CD8-positive, alpha-beta memory T cell (primary cell): ENCODE measurements at regions not wholly inside any gene's neighbourhood (a gene's known extent, or its start where the extent isn't known, plus 50 kb on each side); places are given as distances from the start of the nearest gene placed in this dataset.

Experiments
- CTCF ChIA-PET: fragments of 350-600 bp; sonication (Branson Sonifier 250); formaldehyde crosslinking; loops from one replicate; lab custom pipeline; 2021; ENCODE audit warnings: antibody characterized with exemption; lab: Charles Lee
- POLR2A ChIA-PET: fragments of 350-600 bp; sonication (Branson Sonifier 250); formaldehyde crosslinking; loops from one replicate; lab custom pipeline; 2021; ENCODE audit warnings: antibody characterized with exemption; lab: Charles Lee
- DNase-seq, 5 donors: peaks; one replicate each; pipeline versions ENCODE4 v3.0.0 to v3.0.0-alpha.2; 2020 to 2022; ENCODE audit warnings: mixed read lengths in 1 of 5
- H3K27ac ChIP-seq: one replicate; pipeline ENCODE4 v1.7.0; 2013; ENCODE audit warnings: low read depth, mild to moderate bottlenecking, low read length, moderate library complexity
- H3K27me3 ChIP-seq: 2 replicates; pipeline ENCODE4 v1.7.0; 2013; ENCODE audit warnings: low read length, mild to moderate bottlenecking; ENCODE audit not compliant: insufficient read depth, poor library complexity, severe bottlenecking
- H3K36me3 ChIP-seq: 2 replicates; pipeline ENCODE4 v1.7.0; 2013; ENCODE audit warnings: mild to moderate bottlenecking, low read length, moderate library complexity; ENCODE audit not compliant: insufficient read depth
- H3K4me1 ChIP-seq: 2 replicates; pipeline ENCODE4 v1.7.0; 2013; ENCODE audit warnings: mild to moderate bottlenecking, low read length, moderate library complexity; ENCODE audit not compliant: insufficient read depth
- H3K4me3 ChIP-seq: 2 replicates; pipeline ENCODE4 v1.7.0; 2013; ENCODE audit warnings: mild to moderate bottlenecking, low read length
- H3K9me3 ChIP-seq: 2 replicates; pipeline ENCODE4 v1.7.0; 2013; ENCODE audit warnings: mild to moderate bottlenecking, low read length
- H3K27ac Mint-ChIP-seq, 8 donors: one replicate each; pipeline ENCODE4 v1.8.0; 2020 to 2021; ENCODE audit warnings: mixed read lengths in 8 of 8, mild to moderate bottlenecking in 6 of 8, inconsistent platforms in 3 of 8, moderate library complexity in 3 of 8
- H3K27me3 Mint-ChIP-seq, 2 donors: one replicate each; pipeline ENCODE4 v1.8.0; 2020 to 2021; ENCODE audit warnings: mixed read lengths in 2 of 2, mild to moderate bottlenecking in 1 of 2, moderate library complexity in 1 of 2
- H3K36me3 Mint-ChIP-seq, 3 donors: one replicate each; pipeline ENCODE4 v1.8.0; 2020 to 2021; ENCODE audit warnings: mixed read lengths in 3 of 3, inconsistent platforms in 1 of 3, mild to moderate bottlenecking in 1 of 3
- H3K4me1 Mint-ChIP-seq, 3 donors: one replicate each; pipeline ENCODE4 v1.8.0; 2020 to 2021; ENCODE audit warnings: mixed read lengths in 3 of 3, inconsistent platforms in 1 of 3, mild to moderate bottlenecking in 1 of 3
- H3K4me3 Mint-ChIP-seq, 7 donors: one replicate each; pipeline ENCODE4 v1.8.0; 2020 to 2021; ENCODE audit warnings: mixed read lengths in 7 of 7, mild to moderate bottlenecking in 6 of 7, moderate library complexity in 4 of 7, inconsistent platforms in 2 of 7
- H3K9me3 Mint-ChIP-seq, 5 donors: one replicate each; pipeline ENCODE4 v1.8.0; 2020 to 2022; ENCODE audit warnings: mixed read lengths in 5 of 5, mild to moderate bottlenecking in 3 of 5, moderate library complexity in 2 of 5, inconsistent platforms in 1 of 5

- ChIA-PET POLR2A (no interaction called here), CTCF (no interaction called here)
- Mint-ChIP-seq H3K27ac (no peak overlapping the region), H3K27me3 (no peaks in the 10 kb centered on the region), H3K4me3 (no peak overlapping the region), H3K9me3 (peaks cover 0 to 12% (median 4%) of the 10 kb centered on the region in 5 donors), H3K4me1 (no peaks in the 10 kb centered on the region), H3K36me3 (peaks cover 0 to 1% (median 0%) of the 10 kb centered on the region in 3 donors)
- H3K36me3 ChIP-seq = no peaks in the 10 kb centered on the region
- DNase-seq = no peak
- H3K4me3 ChIP-seq = no peak overlapping the region
- no peaks in the 10 kb centered on the region for H3K4me1 ChIP-seq
- no peaks in the 10 kb centered on the region for H3K9me3 ChIP-seq
- H3K27ac ChIP-seq = no peak overlapping the region
- no peaks in the 10 kb centered on the region for H3K27me3 ChIP-seq
Observed at GRCh38 chr16:65713181-65713808, 591.4 kb upstream of the CDH11 start.

GRCh38 chr16:65710107-65710506, 588.2 kb upstream of the CDH11 start:
- no peak overlapping the region for H3K27ac Mint-ChIP-seq
- ChIA-PET POLR2A (no interaction called here), CTCF (no interaction called here)
- H3K4me3 Mint-ChIP-seq = no peak overlapping the region
- no peak for DNase-seq
- H3K27me3 Mint-ChIP-seq = no peaks in the 10 kb centered on the region
- no peaks in the 10 kb centered on the region for H3K27me3 ChIP-seq
- H3K27ac ChIP-seq = no peak overlapping the region
- no peaks in the 10 kb centered on the region for H3K9me3 ChIP-seq
- H3K4me3 ChIP-seq = no peak overlapping the region
- H3K9me3 Mint-ChIP-seq = peaks cover 0 to 16% (median 9%) of the 10 kb centered on the region in 5 donors
- no peaks in the 10 kb centered on the region for H3K36me3 ChIP-seq
- no peaks in the 10 kb centered on the region for H3K4me1 Mint-ChIP-seq
- peaks cover 0 to 1% (median 0%) of the 10 kb centered on the region in 3 donors for H3K36me3 Mint-ChIP-seq
- no peaks in the 10 kb centered on the region for H3K4me1 ChIP-seq

GRCh38 chr16:65704866-65705265, 583.0 kb upstream of the CDH11 start:
- no peak overlapping the region for H3K27ac Mint-ChIP-seq
- H3K9me3 Mint-ChIP-seq = peaks cover 4 to 14% (median 6%) of the 10 kb centered on the region in 5 donors
- no peak overlapping the region for H3K27ac ChIP-seq
- H3K36me3 Mint-ChIP-seq = no peaks in the 10 kb centered on the region
- no peaks in the 10 kb centered on the region for H3K4me1 Mint-ChIP-seq
- POLR2A ChIA-PET = no interaction called here
- H3K4me1 ChIP-seq = no peaks in the 10 kb centered on the region
- H3K27me3 Mint-ChIP-seq = no peaks in the 10 kb centered on the region
- H3K4me3 Mint-ChIP-seq = no peak overlapping the region
- H3K9me3 ChIP-seq = no peaks in the 10 kb centered on the region
- no peak overlapping the region for H3K4me3 ChIP-seq
- H3K36me3 ChIP-seq = no peaks in the 10 kb centered on the region
- no peak for DNase-seq
- no peaks in the 10 kb centered on the region for H3K27me3 ChIP-seq
- CTCF ChIA-PET = no interaction called here

- peaks cover 5 to 11% (median 10%) of the 10 kb centered on the region in 5 donors for H3K9me3 Mint-ChIP-seq
- CTCF ChIA-PET = no interaction called here
- Histone ChIP-seq H3K4me1 (no peaks in the 10 kb centered on the region), H3K27ac (no peak overlapping the region), H3K4me3 (no peak overlapping the region), H3K27me3 (no peaks in the 10 kb centered on the region), H3K36me3 (no peaks in the 10 kb centered on the region), H3K9me3 (no peaks in the 10 kb centered on the region)
- no peak overlapping the region for H3K4me3 Mint-ChIP-seq
- POLR2A ChIA-PET = no interaction called here
- no peaks in the 10 kb centered on the region for H3K36me3 Mint-ChIP-seq
- H3K4me1 Mint-ChIP-seq = no peaks in the 10 kb centered on the region
- no peak for DNase-seq
- H3K27me3 Mint-ChIP-seq = no peaks in the 10 kb centered on the region
- no peak overlapping the region for H3K27ac Mint-ChIP-seq
Observed at GRCh38 chr16:65702707-65703402, 581.0 kb upstream of the CDH11 start.

- POLR2A ChIA-PET = no interaction called here
- peaks cover 5 to 19% (median 11%) of the 10 kb centered on the region in 5 donors for H3K9me3 Mint-ChIP-seq
Observed at GRCh38 chr16:65700596-65700995, 578.7 kb upstream of the CDH11 start.

GRCh38 chr16:65698791-65699321, 577.0 kb upstream of the CDH11 start:
- Histone ChIP-seq H3K27me3 (no peaks in the 10 kb centered on the region), H3K4me1 (no peaks in the 10 kb centered on the region), H3K4me3 (no peak overlapping the region), H3K27ac (no peak overlapping the region), H3K9me3 (no peaks in the 10 kb centered on the region), H3K36me3 (no peaks in the 10 kb centered on the region)
- Mint-ChIP-seq H3K9me3 (peaks cover 5 to 17% (median 10%) of the 10 kb centered on the region in 5 donors), H3K36me3 (no peaks in the 10 kb centered on the region), H3K27me3 (no peaks in the 10 kb centered on the region), H3K27ac (no peak overlapping the region), H3K4me1 (no peaks in the 10 kb centered on the region), H3K4me3 (no peak overlapping the region)
- ChIA-PET CTCF (no interaction called here), POLR2A (no interaction called here)
- no peak for DNase-seq

More at GRCh38 chr16:65700596-65700995, 578.7 kb upstream of the CDH11 start:
- Histone ChIP-seq H3K4me3 (no peak overlapping the region), H3K27ac (no peak overlapping the region), H3K36me3 (no peaks in the 10 kb centered on the region), H3K4me1 (no peaks in the 10 kb centered on the region), H3K9me3 (no peaks in the 10 kb centered on the region), H3K27me3 (no peaks in the 10 kb centered on the region)
- no peak for DNase-seq
- no peaks in the 10 kb centered on the region for H3K4me1 Mint-ChIP-seq
- CTCF ChIA-PET = no interaction called here
- no peak overlapping the region for H3K4me3 Mint-ChIP-seq
- no peaks in the 10 kb centered on the region for H3K27me3 Mint-ChIP-seq
- H3K36me3 Mint-ChIP-seq = no peaks in the 10 kb centered on the region
- no peak overlapping the region for H3K27ac Mint-ChIP-seq

GRCh38 chr16:65697521-65697920, 575.7 kb upstream of the CDH11 start:
- Mint-ChIP-seq H3K27me3 (no peaks in the 10 kb centered on the region), H3K4me3 (no peak overlapping the region), H3K4me1 (no peaks in the 10 kb centered on the region), H3K9me3 (peaks cover 4 to 17% (median 7%) of the 10 kb centered on the region in 5 donors), H3K36me3 (no peaks in the 10 kb centered on the region), H3K27ac (no peak overlapping the region)
- Histone ChIP-seq H3K4me1 (no peaks in the 10 kb centered on the region), H3K36me3 (no peaks in the 10 kb centered on the region), H3K27me3 (no peaks in the 10 kb centered on the region), H3K27ac (no peak overlapping the region), H3K9me3 (no peaks in the 10 kb centered on the region), H3K4me3 (no peak overlapping the region)
- ChIA-PET CTCF (no interaction called here), POLR2A (no interaction called here)
- no peak for DNase-seq

- Histone ChIP-seq H3K4me1 (no peaks in the 10 kb centered on the region), H3K27ac (no peak overlapping the region), H3K36me3 (no peaks in the 10 kb centered on the region), H3K4me3 (no peak overlapping the region), H3K27me3 (no peaks in the 10 kb centered on the region), H3K9me3 (no peaks in the 10 kb centered on the region)
- CTCF ChIA-PET = no interaction called here
- Mint-ChIP-seq H3K27ac (no peak overlapping the region), H3K9me3 (peaks cover 4 to 17% (median 7%) of the 10 kb centered on the region in 5 donors), H3K4me3 (no peak overlapping the region), H3K36me3 (no peaks in the 10 kb centered on the region), H3K27me3 (no peaks in the 10 kb centered on the region), H3K4me1 (no peaks in the 10 kb centered on the region)
- DNase-seq = no peak
- POLR2A ChIA-PET = no interaction called here
Observed at GRCh38 chr16:65697065-65697464, 575.2 kb upstream of the CDH11 start.
